GM12878 (cell line): ENCODE measurements at regions not wholly inside any gene's neighbourhood (a gene's known extent, or its start where the extent isn't known, plus 50 kb on each side); places are given as distances from the start of the nearest gene placed in this dataset.

Source experiments
- IRF4 ChIP-seq: IDR thresholded peaks from 2 replicates; pipeline ENCODE4 v1.6.1; 2011; ENCODE audit warnings: low read depth, low read length
- LARP7 ChIP-seq: fragments of 450-650 bp; IDR thresholded peaks from 2 replicates; pipeline ENCODE4 v1.6.1; 2017; ENCODE audit warnings: mild to moderate bottlenecking
- MXI1 ChIP-seq: fragments of 150-350 bp; IDR thresholded peaks from 2 replicates; pipeline ENCODE4 v1.6.1; 2011; ENCODE audit warnings: low read depth, mild to moderate bottlenecking, inconsistent platforms, low read length, improper control_type of control experiment
- NR2C2 ChIP-seq: IDR thresholded peaks from 2 replicates; pipeline ENCODE4 v1.6.1; 2011; ENCODE audit warnings: borderline replicate concordance, low read depth; ENCODE audit not compliant: control insufficient read depth, insufficient read length
- NRF1 ChIP-seq: conservative IDR thresholded peaks from 2 replicates; pipeline ENCODE4 v1.6.1; 2011; ENCODE audit warnings: mild to moderate bottlenecking, low read depth, low read length, improper control_type of control experiment
- PAX5 ChIP-seq: IDR thresholded peaks from 2 replicates; pipeline ENCODE4 v1.6.1; 2011; ENCODE audit warnings: low read depth, low read length, borderline replicate concordance
- SIX5 ChIP-seq: IDR thresholded peaks from 2 replicates; pipeline ENCODE4 v1.6.1; 2011; ENCODE audit warnings: mild to moderate bottlenecking, low read depth, low read length, moderate library complexity; ENCODE audit not compliant: severe bottlenecking
- WRNIP1 ChIP-seq: IDR thresholded peaks from 2 replicates; pipeline ENCODE4 v1.6.1; 2011; ENCODE audit warnings: low read depth, low read length, improper control_type of control experiment, borderline replicate concordance
- TF ChIP-seq, protein P1 (sequence below): fragments of 450-650 bp; IDR thresholded peaks from 2 replicates; pipeline ENCODE4 v1.6.1; 2016; ENCODE audit warnings: mild to moderate bottlenecking, moderate library complexity, borderline replicate concordance
- TF ChIP-seq, protein P2 (sequence below): fragments of 450-650 bp; IDR thresholded peaks from 2 replicates; pipeline ENCODE4 v1.6.1; 2014; ENCODE audit warnings: mild to moderate bottlenecking

DNA sequence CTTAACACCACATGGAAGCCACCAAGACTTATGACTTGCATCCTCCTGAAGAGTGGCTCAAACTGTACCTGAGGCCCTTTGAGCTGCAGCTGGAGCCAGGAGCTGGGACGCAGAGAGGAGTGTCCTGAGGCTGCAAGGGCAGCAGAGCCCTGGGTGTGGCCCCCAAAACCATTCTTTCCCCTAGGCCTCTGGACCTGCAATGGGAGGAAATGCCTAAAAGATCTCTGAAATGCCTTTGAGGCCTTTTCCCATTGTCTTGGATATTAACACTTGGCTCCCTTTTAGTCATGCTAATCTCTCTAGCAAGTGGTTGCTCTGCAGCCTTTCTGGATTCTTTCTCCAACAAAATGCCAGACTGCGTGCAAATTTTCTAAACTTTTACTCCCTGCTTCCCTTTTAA lies 156.1 kb downstream of the SLC38A4 start (continued):
- TF ChIP-seq, protein P1, sequence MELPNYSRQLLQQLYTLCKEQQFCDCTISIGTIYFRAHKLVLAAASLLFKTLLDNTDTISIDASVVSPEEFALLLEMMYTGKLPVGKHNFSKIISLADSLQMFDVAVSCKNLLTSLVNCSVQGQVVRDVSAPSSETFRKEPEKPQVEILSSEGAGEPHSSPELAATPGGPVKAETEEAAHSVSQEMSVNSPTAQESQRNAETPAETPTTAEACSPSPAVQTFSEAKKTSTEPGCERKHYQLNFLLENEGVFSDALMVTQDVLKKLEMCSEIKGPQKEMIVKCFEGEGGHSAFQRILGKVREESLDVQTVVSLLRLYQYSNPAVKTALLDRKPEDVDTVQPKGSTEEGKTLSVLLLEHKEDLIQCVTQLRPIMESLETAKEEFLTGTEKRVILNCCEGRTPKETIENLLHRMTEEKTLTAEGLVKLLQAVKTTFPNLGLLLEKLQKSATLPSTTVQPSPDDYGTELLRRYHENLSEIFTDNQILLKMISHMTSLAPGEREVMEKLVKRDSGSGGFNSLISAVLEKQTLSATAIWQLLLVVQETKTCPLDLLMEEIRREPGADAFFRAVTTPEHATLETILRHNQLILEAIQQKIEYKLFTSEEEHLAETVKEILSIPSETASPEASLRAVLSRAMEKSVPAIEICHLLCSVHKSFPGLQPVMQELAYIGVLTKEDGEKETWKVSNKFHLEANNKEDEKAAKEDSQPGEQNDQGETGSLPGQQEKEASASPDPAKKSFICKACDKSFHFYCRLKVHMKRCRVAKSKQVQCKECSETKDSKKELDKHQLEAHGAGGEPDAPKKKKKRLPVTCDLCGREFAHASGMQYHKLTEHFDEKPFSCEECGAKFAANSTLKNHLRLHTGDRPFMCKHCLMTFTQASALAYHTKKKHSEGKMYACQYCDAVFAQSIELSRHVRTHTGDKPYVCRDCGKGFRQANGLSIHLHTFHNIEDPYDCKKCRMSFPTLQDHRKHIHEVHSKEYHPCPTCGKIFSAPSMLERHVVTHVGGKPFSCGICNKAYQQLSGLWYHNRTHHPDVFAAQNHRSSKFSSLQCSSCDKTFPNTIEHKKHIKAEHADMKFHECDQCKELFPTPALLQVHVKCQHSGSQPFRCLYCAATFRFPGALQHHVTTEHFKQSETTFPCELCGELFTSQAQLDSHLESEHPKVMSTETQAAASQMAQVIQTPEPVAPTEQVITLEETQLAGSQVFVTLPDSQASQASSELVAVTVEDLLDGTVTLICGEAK, result no peak
- TF ChIP-seq PAX5, result no peak
- TF ChIP-seq LARP7, result no peak
- TF ChIP-seq, protein P2, sequence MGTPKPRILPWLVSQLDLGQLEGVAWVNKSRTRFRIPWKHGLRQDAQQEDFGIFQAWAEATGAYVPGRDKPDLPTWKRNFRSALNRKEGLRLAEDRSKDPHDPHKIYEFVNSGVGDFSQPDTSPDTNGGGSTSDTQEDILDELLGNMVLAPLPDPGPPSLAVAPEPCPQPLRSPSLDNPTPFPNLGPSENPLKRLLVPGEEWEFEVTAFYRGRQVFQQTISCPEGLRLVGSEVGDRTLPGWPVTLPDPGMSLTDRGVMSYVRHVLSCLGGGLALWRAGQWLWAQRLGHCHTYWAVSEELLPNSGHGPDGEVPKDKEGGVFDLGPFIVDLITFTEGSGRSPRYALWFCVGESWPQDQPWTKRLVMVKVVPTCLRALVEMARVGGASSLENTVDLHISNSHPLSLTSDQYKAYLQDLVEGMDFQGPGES, result no peak
- TF ChIP-seq IRF4, result no peak
- TF ChIP-seq WRNIP1, result no peak
- no peak for TF ChIP-seq SIX5
- no peak for TF ChIP-seq NRF1
- no peak for TF ChIP-seq MXI1
- no peak for TF ChIP-seq NR2C2
